ENCODE measurements at regions not wholly inside any gene's neighbourhood (a gene's known extent, or its start where the extent isn't known, plus 50 kb on each side); places are given as distances from the start of the nearest gene placed in this dataset.

GRCh38 chr1:79380078-79380477, 373.5 kb upstream of the ADGRL4 start:
- no peak for DNase-seq (ENCODE audit: low spot score)
- TF ChIP-seq CTCF (IDR thresholded peaks at IDR 0.05; ENCODE audit: extremely low read depth, missing control alignments), result no peak

- no peak for DNase-seq (ENCODE audit: low spot score)
- TF ChIP-seq CTCF (IDR thresholded peaks at IDR 0.05; ENCODE audit: extremely low read depth, missing control alignments), result no peak
These were observed 369.6 kb upstream of the ADGRL4 start for GRCh38 chr1:79376106-79376505.

- no peak for DNase-seq (ENCODE audit: low spot score)
- TF ChIP-seq CTCF (IDR thresholded peaks at IDR 0.05; ENCODE audit: extremely low read depth, missing control alignments), result no peak
These were observed 368.8 kb upstream of the ADGRL4 start for GRCh38 chr1:79375352-79375751.

GRCh38 chr1:79374397-79374796, 367.9 kb upstream of the ADGRL4 start:
- DNase-seq (ENCODE audit: low spot score), result no peak
- no peak for TF ChIP-seq CTCF (IDR thresholded peaks at IDR 0.05; ENCODE audit: extremely low read depth, missing control alignments)

GRCh38 chr1:79373481-79374125, 367.1 kb upstream of the ADGRL4 start:
- DNase-seq (ENCODE audit: low spot score), result no peak
- TF ChIP-seq CTCF (IDR thresholded peaks at IDR 0.05; ENCODE audit: extremely low read depth, missing control alignments), result no peak

- no peak for DNase-seq (ENCODE audit: low spot score)
- TF ChIP-seq CTCF (IDR thresholded peaks at IDR 0.05; ENCODE audit: extremely low read depth, missing control alignments), result no peak
These were observed 365.3 kb upstream of the ADGRL4 start for GRCh38 chr1:79371802-79372201.

- no peak for TF ChIP-seq CTCF (IDR thresholded peaks at IDR 0.05; ENCODE audit: extremely low read depth, missing control alignments)
- no peak for DNase-seq (ENCODE audit: low spot score)
These were observed 362.6 kb upstream of the ADGRL4 start for GRCh38 chr1:79369091-79369490.
